CD4-positive, alpha-beta T cell treated with Interferon gamma for 1 hour (primary cell): ENCODE measurements at regions not wholly inside any gene's neighbourhood (a gene's known extent, or its start where the extent isn't known, plus 50 kb on each side); places are given as distances from the start of the nearest gene placed in this dataset.
"Not testable (repeated sequence)": the region's sequence is repeated elsewhere in the genome, so short reads cannot be mapped to it uniquely, and the experiment has no call there.

Experiments used
- DNase-seq: peaks from one replicate; pipeline ENCODE4 v3.0.0-alpha.2; 2020

DNA sequence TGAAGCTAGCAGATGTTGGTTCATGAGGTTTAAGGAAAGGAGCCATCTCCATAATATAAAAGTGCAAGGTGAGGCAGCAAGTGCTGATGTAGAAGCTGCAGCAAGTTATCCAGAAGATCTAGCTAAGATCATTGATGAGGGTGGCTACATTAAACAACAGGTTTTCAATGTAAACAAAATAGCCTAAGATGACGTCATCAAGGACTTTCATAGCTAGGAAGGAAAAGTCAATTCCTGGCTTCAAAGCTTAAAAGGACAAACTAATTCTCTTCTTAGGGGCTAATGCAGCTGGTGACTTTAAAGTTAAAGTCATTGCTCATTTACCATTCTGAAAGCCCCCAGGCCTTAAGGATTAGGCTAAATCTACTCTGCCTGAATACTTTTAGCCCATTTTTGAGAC, 141.9 kb downstream of the MID1IP1 start:
- DNase-seq = no peak

GRCh38 chrX:38948046-38948445, 146.8 kb downstream of the MID1IP1 start:
- DNase-seq = no peak

DNA sequence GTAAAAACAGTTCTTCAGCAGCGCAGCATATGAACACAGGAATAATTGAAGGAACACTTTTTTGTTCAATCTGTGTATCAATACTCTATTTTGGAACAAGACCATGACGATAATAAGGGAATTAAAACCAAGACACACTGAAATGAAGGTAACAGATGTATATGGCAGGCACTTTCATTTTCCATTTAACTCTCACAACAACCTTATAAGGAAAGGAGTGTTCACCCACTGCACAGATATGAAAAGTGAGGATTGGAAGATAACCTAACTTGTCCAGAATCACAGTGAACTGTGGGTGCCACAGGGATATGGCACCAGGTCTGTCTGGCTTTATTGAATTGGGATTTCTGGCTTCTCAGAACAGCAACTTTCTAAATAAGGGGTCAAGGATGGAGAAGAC, 153.3 kb downstream of the MID1IP1 start:
- no peak for DNase-seq

DNA sequence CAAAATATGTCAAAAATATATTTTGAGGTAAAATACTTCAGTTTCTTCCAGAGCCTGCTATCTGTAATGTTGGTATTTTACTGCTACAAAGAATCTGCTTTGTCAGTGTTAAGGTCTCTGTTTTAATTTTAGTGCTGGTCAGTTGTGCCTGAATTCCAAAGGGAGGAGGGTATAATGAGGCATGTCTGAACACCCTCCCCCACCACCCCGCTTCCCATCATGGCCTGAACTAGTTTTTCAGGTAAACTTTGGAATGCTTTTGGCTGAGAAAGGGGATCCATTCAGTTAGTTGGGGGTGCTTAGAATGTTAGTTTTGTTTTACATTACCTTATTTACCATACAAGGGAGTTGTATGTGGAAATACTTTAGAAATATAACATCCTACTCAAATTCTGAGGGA, 158.5 kb downstream of the MID1IP1 start:
- DNase-seq = no peak

GRCh38 chrX:38960137-38960536, 158.9 kb downstream of the MID1IP1 start:
- DNase-seq = no peak

- no peak for DNase-seq
These were observed 160.7 kb downstream of the MID1IP1 start for GRCh38 chrX:38961936-38962335.

DNA sequence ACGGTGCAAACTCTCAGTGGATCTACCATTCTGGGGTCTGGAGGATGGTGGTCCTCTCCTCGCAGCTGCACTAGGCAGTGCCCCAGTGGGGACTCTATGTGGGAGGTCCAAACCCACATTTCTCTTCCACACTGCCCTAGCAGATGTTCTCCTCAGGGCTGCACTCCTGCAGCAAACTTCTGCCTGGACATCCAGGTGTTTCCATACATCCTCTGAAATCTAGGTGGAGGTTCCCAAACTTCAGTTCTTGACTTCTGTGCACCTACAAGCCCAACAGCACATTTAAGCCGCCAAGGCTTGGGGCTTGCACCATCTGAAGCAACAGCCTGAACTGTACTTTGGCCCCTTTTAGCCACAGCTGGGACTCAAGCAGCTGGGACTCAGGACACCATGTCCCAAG, 162.0 kb downstream of the MID1IP1 start:
- not testable (repeated sequence) for DNase-seq

DNA sequence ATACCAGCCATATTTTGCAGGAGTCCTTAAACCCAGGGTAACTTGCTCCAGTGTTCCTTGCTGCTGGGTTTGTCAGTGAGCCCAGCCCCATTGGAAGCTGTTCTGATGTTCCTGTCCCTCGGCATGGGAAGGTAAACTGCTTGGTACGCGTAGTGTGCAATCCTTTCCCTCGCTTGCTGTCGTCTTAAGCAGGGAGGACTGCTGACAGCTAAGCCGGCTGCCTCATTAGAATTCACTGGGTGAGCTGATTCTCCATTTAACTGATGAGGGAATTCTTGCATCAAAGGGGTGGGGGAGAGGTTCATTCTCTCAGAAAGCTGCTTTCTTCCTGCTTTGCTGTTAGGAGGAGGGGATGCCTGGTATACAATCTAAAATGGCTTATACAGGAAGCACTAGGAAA, 164.6 kb downstream of the MID1IP1 start:
- no peak for DNase-seq

DNA sequence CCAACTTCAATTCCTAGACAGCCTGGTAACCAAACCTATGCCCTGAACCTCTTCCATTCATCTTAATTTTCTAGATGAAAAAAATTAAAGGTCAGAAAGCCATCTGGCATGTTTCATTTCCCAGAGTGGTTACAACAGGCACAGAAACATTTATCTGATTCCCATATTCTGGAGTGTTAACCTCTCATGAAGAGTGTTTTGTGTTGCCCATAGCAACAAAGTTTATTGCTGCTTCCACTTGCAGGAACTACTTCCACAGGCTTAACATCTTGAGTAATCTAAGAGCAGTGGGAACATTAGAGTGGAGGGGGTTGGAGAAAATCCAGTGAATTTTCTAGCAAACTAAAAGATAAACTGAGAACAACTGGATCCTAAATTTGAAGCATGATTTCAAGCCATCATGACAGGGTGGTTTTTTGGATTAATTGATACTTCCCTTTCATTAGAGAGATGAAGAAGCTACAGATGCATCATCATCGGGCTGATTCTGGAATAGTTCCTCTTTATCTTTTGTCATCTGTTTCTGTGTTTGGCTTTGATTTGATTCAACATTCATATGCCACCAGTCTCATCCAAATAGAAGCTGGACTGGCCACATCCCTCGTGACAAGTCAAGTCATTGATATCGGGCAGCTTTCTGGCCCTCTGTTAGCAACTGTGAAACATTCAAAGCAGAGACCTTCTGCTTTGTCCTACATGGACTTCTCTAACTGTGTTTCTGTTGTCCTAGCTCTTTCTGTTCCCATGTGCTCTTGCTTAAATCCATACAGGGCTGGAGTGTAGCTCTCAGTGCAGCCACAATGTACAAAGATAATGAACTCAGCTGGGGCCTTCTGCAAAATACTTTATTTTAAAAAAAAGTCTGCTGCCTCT, 167.3 kb downstream of the MID1IP1 start:
- no peak for DNase-seq

GRCh38 chrX:38970074-38970473, 168.8 kb downstream of the MID1IP1 start:
- DNase-seq = no peak

DNA sequence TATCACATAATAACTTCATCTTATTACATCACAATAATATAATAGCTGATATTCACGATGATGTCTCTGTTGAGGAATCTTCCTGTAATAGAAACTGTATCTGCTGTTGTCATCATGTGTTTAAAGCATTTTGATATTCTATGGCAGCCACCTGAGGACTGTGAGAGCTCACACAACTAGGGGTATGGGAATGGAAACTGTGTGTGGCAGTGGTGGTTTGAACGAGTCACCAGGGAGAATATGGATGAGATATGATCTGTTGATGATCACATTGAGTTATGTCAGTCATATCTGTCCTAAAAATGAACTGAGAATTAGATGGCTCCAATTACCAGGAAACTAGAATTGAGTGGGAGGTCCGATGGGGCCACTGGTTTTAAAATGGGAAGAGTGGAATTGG, 169.6 kb downstream of the MID1IP1 start:
- no peak for DNase-seq

DNA sequence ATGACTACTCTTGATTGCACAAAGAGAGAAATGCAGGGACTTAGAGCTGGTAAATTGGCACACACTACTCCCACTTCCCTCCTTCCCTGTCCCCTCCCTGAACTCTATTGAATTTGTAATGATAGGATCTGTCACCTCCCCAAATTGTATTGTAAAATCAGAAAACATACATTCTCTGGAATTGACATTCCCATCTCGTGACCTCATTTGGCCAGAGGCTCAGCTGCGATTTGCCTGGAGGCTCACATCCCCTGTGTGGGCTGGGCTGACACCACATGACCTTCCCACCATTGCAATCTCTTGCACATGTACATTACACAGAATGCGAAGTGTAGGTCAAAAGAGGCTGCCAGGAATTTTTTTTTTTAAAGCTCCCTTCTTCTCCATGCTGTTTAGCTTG, 172.1 kb downstream of the MID1IP1 start:
- no peak for DNase-seq

DNA sequence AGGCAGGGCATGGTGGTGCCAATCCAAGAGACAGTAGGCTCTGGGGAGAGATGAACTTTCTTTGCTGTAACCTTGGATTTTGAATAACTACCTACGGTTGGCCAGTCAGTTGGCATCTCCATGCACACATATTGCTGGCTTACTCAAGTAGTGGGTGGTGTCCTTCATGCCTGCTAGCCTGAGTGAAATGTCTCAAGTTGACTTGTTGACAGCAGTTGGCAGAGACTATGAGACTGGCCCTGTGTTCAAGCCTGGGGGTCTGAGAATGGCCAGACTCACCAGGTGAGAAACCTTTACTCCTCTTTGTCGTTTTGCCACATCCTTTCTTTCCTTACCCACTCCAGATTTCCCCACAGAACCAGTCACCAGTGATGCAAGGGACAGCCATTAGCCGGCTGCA, 173.3 kb downstream of the MID1IP1 start:
- DNase-seq = no peak

GRCh38 chrX:38975368-38975942, 174.2 kb downstream of the MID1IP1 start:
- DNase-seq = no peak

GRCh38 chrX:38982370-38982769, 181.1 kb downstream of the MID1IP1 start:
- DNase-seq = no peak

DNA sequence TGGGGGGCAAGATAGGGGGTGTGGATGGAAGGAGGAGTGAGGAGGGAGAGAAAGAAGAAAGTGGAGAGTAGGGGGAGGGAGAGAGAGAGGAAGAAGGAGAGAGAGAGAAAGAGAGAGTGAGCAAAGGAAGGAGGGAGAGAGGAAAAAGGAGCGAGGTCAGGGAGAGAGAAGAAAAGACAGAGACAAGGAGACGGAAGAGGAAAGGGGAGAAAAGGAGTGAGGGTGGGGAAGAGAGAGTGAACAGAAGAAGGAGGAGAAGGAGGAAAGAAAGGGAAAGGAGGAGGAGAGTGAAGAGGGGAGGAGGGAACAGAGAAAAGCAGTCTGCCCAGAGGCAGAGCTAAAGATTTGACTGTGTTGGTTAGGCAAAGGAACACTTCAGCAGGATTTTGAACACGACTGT, 181.6 kb downstream of the MID1IP1 start:
- DNase-seq = no peak

DNA sequence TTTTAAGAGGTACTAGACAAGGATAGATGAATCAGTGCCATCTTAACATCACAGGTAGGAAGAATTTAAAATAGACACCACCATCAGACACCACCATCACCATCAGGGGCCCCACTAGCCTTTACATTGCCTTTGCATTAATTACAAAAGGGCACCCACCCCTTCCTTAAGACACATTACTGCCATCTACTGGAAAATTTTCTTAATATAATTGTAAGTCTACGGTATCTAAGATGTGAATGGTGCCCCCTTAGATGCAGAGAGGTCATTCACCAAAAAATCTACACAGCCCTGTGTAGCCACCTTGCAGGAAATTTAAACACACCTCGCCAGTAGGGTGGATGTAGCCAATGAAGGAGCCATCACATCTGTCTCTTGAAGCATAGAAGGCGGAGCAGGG, 184.1 kb downstream of the MID1IP1 start:
- DNase-seq = no peak

- DNase-seq = no peak
These were observed 184.7 kb downstream of the MID1IP1 start for GRCh38 chrX:38985945-38986344.

- DNase-seq = no peak
These were observed 185.3 kb downstream of the MID1IP1 start for GRCh38 chrX:38986586-38986985.

- no peak for DNase-seq
These were observed 186.0 kb downstream of the MID1IP1 start for GRCh38 chrX:38987198-38987651.

- no peak for DNase-seq
These were observed 187.0 kb downstream of the MID1IP1 start for GRCh38 chrX:38988301-38988700.

- DNase-seq = no peak
These were observed 187.8 kb downstream of the MID1IP1 start for GRCh38 chrX:38989076-38989475.

DNA sequence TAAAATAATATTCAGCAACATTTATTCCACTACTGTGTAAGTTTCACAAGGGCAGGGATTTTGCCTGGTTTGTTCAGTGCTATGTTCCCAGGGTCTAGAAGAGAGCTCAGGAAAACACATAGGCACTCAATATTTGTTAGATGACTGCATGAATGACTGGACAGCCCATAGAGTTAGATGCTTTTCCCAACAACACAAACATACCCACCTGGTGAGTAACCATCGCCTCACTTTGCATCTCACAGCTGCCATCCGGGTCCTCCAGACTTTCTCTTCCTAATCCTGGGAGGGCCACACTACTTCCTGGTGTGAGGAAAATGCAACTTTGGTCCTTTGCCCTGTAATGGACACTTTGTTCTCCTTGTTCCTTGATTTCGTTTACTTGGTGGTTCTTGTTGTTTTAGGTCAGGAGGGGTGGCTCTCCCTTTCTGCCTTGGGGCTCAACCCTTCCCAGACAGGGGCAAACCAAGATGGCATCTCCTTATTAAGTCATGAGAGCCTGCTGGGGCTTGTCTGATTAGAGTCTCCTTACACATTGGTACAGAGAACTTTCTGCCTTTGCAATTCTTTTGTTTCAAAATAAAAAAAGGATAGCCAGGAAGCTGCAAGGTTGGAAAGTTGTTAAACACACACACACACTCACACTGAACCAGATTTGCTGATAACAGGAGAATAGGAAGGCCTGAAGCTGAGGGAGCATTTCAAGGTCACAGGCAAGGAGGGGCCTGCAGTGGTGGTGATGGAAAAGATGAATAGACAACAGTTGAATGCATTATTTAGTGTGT, 190.6 kb downstream of the MID1IP1 start:
- DNase-seq = no peak
